ENCODE measurements at regions not wholly inside any gene's neighbourhood (a gene's known extent, or its start where the extent isn't known, plus 50 kb on each side); places are given as distances from the start of the nearest gene placed in this dataset.

GRCh38 chr21:15138490-15138889, 73.7 kb upstream of the NRIP1 start:
- no peak overlapping the region for H3K4me3 ChIP-seq (replicated peaks in 1 of 2; ENCODE audit: low read depth in 2 of 2, low read length in 2 of 2)
- TF ChIP-seq CTCF (IDR thresholded peaks at IDR 0.05; ENCODE audit: low read depth, low read length): no peak
- no peak for DNase-seq (ENCODE audit: low read depth in 2 of 2)

- TF ChIP-seq CTCF (IDR thresholded peaks at IDR 0.05; ENCODE audit: low read depth, low read length): no peak
- DNase-seq (ENCODE audit: low read depth in 2 of 2): no peak
- H3K4me3 ChIP-seq (replicated peaks in 1 of 2; ENCODE audit: low read depth in 2 of 2, low read length in 2 of 2): no peak overlapping the region
Observed at GRCh38 chr21:15139898-15140297, 75.1 kb upstream of the NRIP1 start.

GRCh38 chr21:15140321-15141019, 75.7 kb upstream of the NRIP1 start:
- H3K4me3 ChIP-seq (replicated peaks in 1 of 2; ENCODE audit: low read depth in 2 of 2, low read length in 2 of 2): no peak overlapping the region
- no peak for TF ChIP-seq CTCF (IDR thresholded peaks at IDR 0.05; ENCODE audit: low read depth, low read length)
- peak in 1 of 2 donors; percentile 16 for DNase-seq (ENCODE audit: low read depth in 2 of 2)

- H3K4me3 ChIP-seq (replicated peaks in 1 of 2; ENCODE audit: low read depth in 2 of 2, low read length in 2 of 2): no peak overlapping the region
- no peak for DNase-seq (ENCODE audit: low read depth in 2 of 2)
- no peak for TF ChIP-seq CTCF (IDR thresholded peaks at IDR 0.05; ENCODE audit: low read depth, low read length)
Observed at GRCh38 chr21:15141261-15141970, 76.6 kb upstream of the NRIP1 start.

- DNase-seq (ENCODE audit: low read depth in 2 of 2): no peak
- TF ChIP-seq CTCF (IDR thresholded peaks at IDR 0.05; ENCODE audit: low read depth, low read length): no peak
Observed at GRCh38 chr21:15144026-15144425, 79.2 kb upstream of the NRIP1 start.

GRCh38 chr21:15148437-15148836, 83.6 kb upstream of the NRIP1 start:
- no peak for DNase-seq (ENCODE audit: low read depth in 2 of 2)
- H3K4me3 ChIP-seq (replicated peaks in 1 of 2; ENCODE audit: low read depth in 2 of 2, low read length in 2 of 2): no peak overlapping the region
- no peak for TF ChIP-seq CTCF (IDR thresholded peaks at IDR 0.05; ENCODE audit: low read depth, low read length)

More at GRCh38 chr21:15144026-15144425, 79.2 kb upstream of the NRIP1 start:
- no peak overlapping the region for H3K4me3 ChIP-seq (replicated peaks in 1 of 2; ENCODE audit: low read depth in 2 of 2, low read length in 2 of 2)

Data from cardiac fibroblast (primary cell).